A673 (cell line): ENCODE measurements at regions not wholly inside any gene's neighbourhood (a gene's known extent, or its start where the extent isn't known, plus 50 kb on each side); places are given as distances from the start of the nearest gene placed in this dataset.

Source experiments
- BruUV-seq: library from RNA; stranded (reverse); fragments of 400-500 nt; replicated peaks from 2 replicates; lab custom pipeline; 2021; lab: Mats Ljungman, UMichigan
- CTCF ChIA-PET: fragments of 300-600 bp; sonication (Branson Sonifier 250); formaldehyde crosslinking; loops from one replicate; lab custom pipeline; 2022; ENCODE audit warnings: antibody characterized with exemption; lab: Charles Lee
- POLR2A ChIA-PET: fragments of 300-600 bp; sonication (Branson Sonifier 250); formaldehyde crosslinking; loops from one replicate; lab custom pipeline; 2022; ENCODE audit warnings: antibody characterized with exemption; ENCODE audit not compliant: low non-redundant PET; lab: Charles Lee
- DNase-seq: peaks from one replicate; pipeline ENCODE4 v3.0.0-alpha.2; 2015; ENCODE audit warnings: low spot score
- H3K27ac ChIP-seq: fragments of 200-600 bp; sonication (generic); 2 replicates; pipeline ENCODE4 v1.5.1; 2016; ENCODE audit warnings: mixed run types, low read depth, mild to moderate bottlenecking, mixed read lengths, antibody characterized with exemption, low read length; ENCODE audit not compliant: poor library complexity, severe bottlenecking
- H3K27me3 ChIP-seq: fragments of 200-600 bp; sonication (generic); replicated peaks from 2 replicates; pipeline ENCODE4 v1.6.1; 2017; ENCODE audit warnings: mixed run types, low read depth, mild to moderate bottlenecking, mixed read lengths, antibody characterized with exemption, low read length; ENCODE audit not compliant: insufficient read depth, poor library complexity
- H3K36me3 ChIP-seq: fragments of 200-600 bp; sonication (generic); 2 replicates; pipeline ENCODE4 v1.6.1; 2016; ENCODE audit warnings: mixed run types, mild to moderate bottlenecking, mixed read lengths, antibody characterized with exemption, low read length; ENCODE audit not compliant: insufficient read depth, poor library complexity, severe bottlenecking
- H3K4me1 ChIP-seq: fragments of 200-600 bp; sonication (generic); 2 replicates; pipeline ENCODE4 v1.6.1; 2017; ENCODE audit warnings: mixed run types, mild to moderate bottlenecking, mixed read lengths, antibody characterized with exemption, low read length; ENCODE audit not compliant: insufficient read depth, poor library complexity, severe bottlenecking
- H3K4me3 ChIP-seq: fragments of 200-600 bp; sonication (generic); 2 replicates; pipeline ENCODE4 v1.5.1; 2016; ENCODE audit warnings: low read depth, mixed run types, mild to moderate bottlenecking, mixed read lengths, low read length; ENCODE audit not compliant: poor library complexity, severe bottlenecking
- H3K9me3 ChIP-seq: fragments of 200-600 bp; sonication (generic); 2 replicates; pipeline ENCODE4 v1.6.1; 2016; ENCODE audit warnings: mixed run types, low read depth, mild to moderate bottlenecking, mixed read lengths, antibody characterized with exemption, low read length; ENCODE audit not compliant: poor library complexity, severe bottlenecking
- EZH2 ChIP-seq: fragments of 200-600 bp; sonication (generic); IDR thresholded peaks from 2 replicates; pipeline ENCODE4 v1.6.1; 2017; ENCODE audit warnings: borderline replicate concordance, low read depth, mild to moderate bottlenecking, mixed read lengths, antibody characterized with exemption, low read length; ENCODE audit not compliant: poor library complexity, severe bottlenecking
- intact Hi-C: fragments of 100-400 bp; cut with micrococcal nuclease; formaldehyde crosslinking; loops from one replicate; pipeline ENCODE4 v1.10.0; 2022; ENCODE audit not compliant: unreplicated experiment
- TF ChIP-seq, protein P1 (sequence below): fragments of 300-800, 200-600 bp; sonication (generic); conservative IDR thresholded peaks from 2 replicates; pipeline ENCODE4 v1.5.1; 2017; ENCODE audit warnings: low read depth, mild to moderate bottlenecking, antibody characterized with exemption, low read length, moderate library complexity, mixed read lengths

DNA sequence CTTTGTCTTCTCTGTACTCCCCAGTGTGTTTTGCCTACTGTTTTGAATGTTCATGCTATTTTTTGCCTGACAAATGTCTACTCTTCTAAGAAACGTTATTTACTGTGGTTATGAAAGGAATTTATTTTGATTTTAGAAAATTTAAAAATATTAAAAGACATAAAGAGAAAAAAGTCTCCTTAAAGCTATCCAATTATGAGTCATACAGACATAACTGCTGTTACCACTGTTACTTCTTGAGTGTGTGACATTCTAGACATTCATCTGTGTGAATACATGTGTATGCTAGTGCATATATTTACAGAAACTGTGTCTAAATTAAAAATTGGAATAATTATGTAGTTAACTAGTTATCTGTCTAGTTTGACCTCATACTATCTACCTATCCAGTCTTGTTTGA is 187.6 kb upstream of the SGCG start:
- intact Hi-C loops = no loop called here
- ChIA-PET CTCF (no interaction called here), POLR2A (no interaction called here)
- Histone ChIP-seq H3K27me3 (no peaks in the 10 kb centered on the region), H3K27ac (peak overlapping the region; percentile 53), H3K9me3 (no peaks in the 10 kb centered on the region), H3K4me3 (no peak overlapping the region), H3K36me3 (no peaks in the 10 kb centered on the region), H3K4me1 (peaks cover 8% of the 10 kb centered on the region)
- BruUV-seq = no TSS peak
- no peak for DNase-seq
- TF ChIP-seq, protein P1, sequence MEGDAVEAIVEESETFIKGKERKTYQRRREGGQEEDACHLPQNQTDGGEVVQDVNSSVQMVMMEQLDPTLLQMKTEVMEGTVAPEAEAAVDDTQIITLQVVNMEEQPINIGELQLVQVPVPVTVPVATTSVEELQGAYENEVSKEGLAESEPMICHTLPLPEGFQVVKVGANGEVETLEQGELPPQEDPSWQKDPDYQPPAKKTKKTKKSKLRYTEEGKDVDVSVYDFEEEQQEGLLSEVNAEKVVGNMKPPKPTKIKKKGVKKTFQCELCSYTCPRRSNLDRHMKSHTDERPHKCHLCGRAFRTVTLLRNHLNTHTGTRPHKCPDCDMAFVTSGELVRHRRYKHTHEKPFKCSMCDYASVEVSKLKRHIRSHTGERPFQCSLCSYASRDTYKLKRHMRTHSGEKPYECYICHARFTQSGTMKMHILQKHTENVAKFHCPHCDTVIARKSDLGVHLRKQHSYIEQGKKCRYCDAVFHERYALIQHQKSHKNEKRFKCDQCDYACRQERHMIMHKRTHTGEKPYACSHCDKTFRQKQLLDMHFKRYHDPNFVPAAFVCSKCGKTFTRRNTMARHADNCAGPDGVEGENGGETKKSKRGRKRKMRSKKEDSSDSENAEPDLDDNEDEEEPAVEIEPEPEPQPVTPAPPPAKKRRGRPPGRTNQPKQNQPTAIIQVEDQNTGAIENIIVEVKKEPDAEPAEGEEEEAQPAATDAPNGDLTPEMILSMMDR = no peak
- TF ChIP-seq EZH2 = no peak

DNA sequence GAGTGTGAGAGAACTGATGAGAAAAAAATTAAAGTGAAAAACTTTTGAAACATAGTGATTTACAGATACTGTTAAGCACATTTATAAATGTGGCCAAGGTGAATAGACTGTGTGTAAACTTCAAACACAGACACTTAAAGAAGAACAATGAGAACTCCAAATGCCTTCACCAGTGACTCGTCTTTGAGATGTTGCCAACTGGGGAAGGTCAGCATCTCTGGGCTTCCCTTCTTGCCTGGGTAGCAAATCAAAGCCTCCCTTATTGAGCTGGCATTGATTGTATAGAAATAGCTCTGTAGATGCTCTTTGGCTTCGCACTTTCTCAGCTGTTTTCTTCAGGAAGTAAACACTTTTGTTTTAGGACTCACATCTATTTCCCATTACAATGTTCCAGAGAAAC is 177.3 kb upstream of the SGCG start:
- DNase-seq = no peak
- intact Hi-C loops = no loop called here
- POLR2A ChIA-PET = no interaction called here
- H3K36me3 ChIP-seq = no peaks in the 10 kb centered on the region
- no peaks in the 10 kb centered on the region for H3K27me3 ChIP-seq
- no TSS peak for BruUV-seq
- H3K4me3 ChIP-seq = no peak overlapping the region
- peaks cover 13% of the 10 kb centered on the region for H3K4me1 ChIP-seq
- peaks cover 8% of the 10 kb centered on the region for H3K9me3 ChIP-seq
- CTCF ChIA-PET = no interaction called here
- H3K27ac ChIP-seq = no peak overlapping the region
- TF ChIP-seq, protein P1 = no peak
- TF ChIP-seq EZH2 = no peak

DNA sequence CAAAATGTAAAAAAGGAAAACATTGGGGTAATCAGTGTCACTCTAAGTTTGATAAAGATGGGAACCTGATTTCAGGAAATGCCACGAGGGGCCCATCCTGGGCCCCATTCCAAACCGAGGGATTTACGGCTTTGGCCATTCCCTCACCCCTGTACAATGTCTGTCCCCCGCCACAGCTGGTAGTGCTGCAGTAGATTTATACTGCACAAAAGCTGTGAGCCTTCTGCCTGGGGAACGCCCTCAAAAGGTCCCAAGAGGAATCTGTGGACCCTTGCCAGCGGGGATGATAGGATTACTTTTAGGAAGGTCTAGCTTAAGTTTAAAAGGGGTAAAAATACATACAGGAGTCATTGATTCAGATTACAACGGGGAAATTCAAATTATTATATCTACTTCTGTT is 173.4 kb upstream of the SGCG start:
- peak; percentile 83 for DNase-seq
- Histone ChIP-seq H3K9me3 (peaks cover 1% of the 10 kb centered on the region), H3K4me1 (peaks cover 13% of the 10 kb centered on the region), H3K4me3 (no peak overlapping the region), H3K27ac (no peak overlapping the region), H3K27me3 (no peaks in the 10 kb centered on the region), H3K36me3 (no peaks in the 10 kb centered on the region)
- TF ChIP-seq EZH2 = no peak
- ChIA-PET POLR2A (no interaction called here), CTCF (interaction anchor here (0.5 kb wide), 1 partner anchor 206 kb away, joined by 3 read pairs; no protein-coding TSS in a partner anchor)
- intact Hi-C loops = no loop called here
- no TSS peak for BruUV-seq

DNA sequence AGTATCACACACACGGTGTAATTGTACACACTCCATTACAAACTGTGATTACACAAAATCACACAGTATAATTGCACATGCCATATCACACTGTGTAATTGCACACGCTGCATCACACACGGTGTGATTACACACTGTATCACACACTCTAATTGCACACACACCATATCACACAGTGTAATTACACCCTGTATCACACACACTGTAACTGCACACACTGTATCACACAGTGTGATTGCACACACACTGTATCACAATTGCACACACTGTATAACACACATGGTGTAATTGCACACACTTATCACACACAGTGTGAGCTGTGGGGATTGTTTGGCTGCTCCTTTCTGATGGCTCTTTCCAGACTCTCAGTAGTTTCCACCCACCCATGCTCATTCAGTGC is 162.6 kb upstream of the SGCG start:
- no peak overlapping the region for H3K4me3 ChIP-seq
- H3K36me3 ChIP-seq = no peaks in the 10 kb centered on the region
- no peaks in the 10 kb centered on the region for H3K27me3 ChIP-seq
- no peak overlapping the region for H3K27ac ChIP-seq
- POLR2A ChIA-PET = no interaction called here
- TF ChIP-seq, protein P1 = no peak
- no peak for TF ChIP-seq EZH2
- DNase-seq = no peak
- peaks cover 6% of the 10 kb centered on the region for H3K9me3 ChIP-seq
- BruUV-seq = no TSS peak
- H3K4me1 ChIP-seq = no peaks in the 10 kb centered on the region
- intact Hi-C loops = no loop called here
- CTCF ChIA-PET = no interaction called here
